OCI-LY1 (cell line): ENCODE measurements at regions not wholly inside any gene's neighbourhood (a gene's known extent, or its start where the extent isn't known, plus 50 kb on each side); places are given as distances from the start of the nearest gene placed in this dataset.

Experiments used
- CTCF ChIP-seq: fragments of 200-600 bp; sonication (generic), shearing (Covaris generic); IDR thresholded peaks from 2 replicates; pipeline ENCODE4 v1.5.1; 2017; ENCODE audit warnings: mild to moderate bottlenecking, antibody characterized with exemption, low read length, moderate library complexity, mixed read lengths
- EZH2 ChIP-seq: fragments of 200-600 bp; sonication (generic), shearing (Covaris generic); IDR thresholded peaks from 2 replicates; pipeline ENCODE4 v1.8.0; 2017; ENCODE audit warnings: borderline replicate concordance, mixed run types, mild to moderate bottlenecking, antibody characterized with exemption, low read length, moderate library complexity, mixed read lengths

- TF ChIP-seq CTCF: no peak
- no peak for TF ChIP-seq EZH2
These were observed 54.7 kb upstream of the KIRREL3 start for GRCh38 chr11:127055236-127055635.
